ENCODE measurements at regions not wholly inside any gene's neighbourhood (a gene's known extent, or its start where the extent isn't known, plus 50 kb on each side); places are given as distances from the start of the nearest gene placed in this dataset.

- TF ChIP-seq KDM1A (IDR thresholded peaks at IDR 0.05; ENCODE audit: borderline replicate concordance, low read length) (no peak), RAD21 (IDR thresholded peaks at IDR 0.05 in 1 of 2, conservative IDR thresholded peaks at IDR 0.05 in 1 of 2; ENCODE audit: low read depth in 2 of 2, low read length in 2 of 2) (no peak), CTCF (IDR thresholded peaks at IDR 0.05; ENCODE audit: control extremely low read depth in 1 of 3, insufficient read depth in 1 of 3, low read depth in 1 of 3, low read length in 3 of 3) (no peak), CHD2 (IDR thresholded peaks at IDR 0.05; ENCODE audit: low read length) (no peak), SIN3A (conservative IDR thresholded peaks at IDR 0.05 in 1 of 2, IDR thresholded peaks at IDR 0.05 in 1 of 2; ENCODE audit: low read depth in 1 of 2, low read length in 2 of 2) (no peak), EZH2 (IDR thresholded peaks at IDR 0.05; ENCODE audit: low read depth, low read length, severe bottlenecking) (no peak)
These were observed 160.5 kb upstream of the FREM1 start (continued) for GRCh38 chr9:15070716-15071115.
